ENCODE measurements at regions not wholly inside any gene's neighbourhood (a gene's known extent, or its start where the extent isn't known, plus 50 kb on each side); places are given as distances from the start of the nearest gene placed in this dataset.
"Not testable (repeated sequence)": the region's sequence is repeated elsewhere in the genome, so short reads cannot be mapped to it uniquely, and the experiment has no call there.

DNA sequence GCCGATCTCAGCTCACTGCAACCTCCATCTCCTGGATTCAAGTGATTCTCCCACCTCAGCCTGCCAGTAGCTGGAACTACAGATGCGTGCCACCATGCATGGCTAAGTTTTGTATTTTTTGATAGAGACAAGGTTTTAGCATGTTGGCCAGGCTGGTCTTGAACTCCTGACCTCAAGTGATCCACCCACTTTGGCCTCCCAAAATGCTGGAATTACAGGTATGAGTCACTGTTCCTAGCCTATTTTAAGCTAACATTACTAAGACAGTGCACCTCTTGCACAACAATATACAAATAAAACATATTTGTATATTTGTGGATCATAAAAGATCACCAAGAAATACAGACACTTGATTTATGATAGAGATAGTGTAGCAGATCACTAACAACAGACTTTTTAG is 139.1 kb downstream of the DUSP10 start:
- TF ChIP-seq CTCF (IDR thresholded peaks at IDR 0.05 in 8 of 11, conservative IDR thresholded peaks at IDR 0.05 in 3 of 11) (no peak), POLR2AphosphoS5 (IDR thresholded peaks at IDR 0.05) (no peak), POLR2A (IDR thresholded peaks at IDR 0.05) (no peak)
- DNase-seq: no peak
- WGBS, 5 donors: 85 to 97% (median 92%) methylated on average over 2 of the region's 2 CpGs
- Histone ChIP-seq H3K27ac (no peak overlapping the region), H3K9me3 (no peaks in the 10 kb centered on the region), H3K36me3 (no peaks in the 10 kb centered on the region), H3K27me3 (replicated peaks in 1 of 7) (no peaks in the 10 kb centered on the region), H3K4me3 (no peak overlapping the region), H3K4me1 (no peaks in the 10 kb centered on the region)
- intact Hi-C loops (cut with DNase I; ENCODE audit: low total_unique reads): no loop called here

DNA sequence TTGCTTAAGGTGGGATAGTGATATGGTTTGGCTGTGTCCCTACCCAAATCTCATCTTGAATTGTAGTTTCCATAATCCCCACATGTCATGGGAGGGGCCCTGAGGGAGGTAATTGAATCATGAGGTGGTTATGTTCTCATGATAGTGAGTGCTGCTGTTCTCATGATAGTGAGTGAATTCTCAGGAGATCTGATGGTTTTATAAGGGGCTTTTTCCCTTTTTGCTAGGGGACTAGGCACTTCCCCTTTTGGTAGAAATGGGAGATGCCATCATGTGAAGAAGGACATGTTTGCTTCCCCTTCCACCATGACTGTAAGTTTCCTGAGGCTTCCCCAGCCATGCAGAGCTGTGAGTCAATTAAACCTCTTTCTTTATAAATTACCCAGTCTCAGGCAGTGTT is 137.5 kb downstream of the DUSP10 start:
- H3K27ac ChIP-seq; DNase-seq; H3K9me3 ChIP-seq; intact Hi-C loops (cut with DNase I; ENCODE audit: low total_unique reads); H3K4me3 ChIP-seq; H3K27me3 ChIP-seq (replicated peaks in 1 of 7); H3K4me1 ChIP-seq; H3K36me3 ChIP-seq: not testable (repeated sequence)

GRCh38 chr1:221604948-221605347 is 136.9 kb downstream of the DUSP10 start:
- no peak for DNase-seq
- Histone ChIP-seq H3K4me1 (no peaks in the 10 kb centered on the region), H3K4me3 (no peak overlapping the region), H3K9me3 (no peaks in the 10 kb centered on the region), H3K36me3 (no peaks in the 10 kb centered on the region), H3K27me3 (replicated peaks in 1 of 7) (no peaks in the 10 kb centered on the region), H3K27ac (no peak overlapping the region)
- TF ChIP-seq POLR2A (IDR thresholded peaks at IDR 0.05) (no peak), CTCF (IDR thresholded peaks at IDR 0.05 in 8 of 11, conservative IDR thresholded peaks at IDR 0.05 in 3 of 11) (no peak), POLR2AphosphoS5 (IDR thresholded peaks at IDR 0.05) (no peak)
- intact Hi-C loops (cut with DNase I; ENCODE audit: low total_unique reads): no loop called here

DNA sequence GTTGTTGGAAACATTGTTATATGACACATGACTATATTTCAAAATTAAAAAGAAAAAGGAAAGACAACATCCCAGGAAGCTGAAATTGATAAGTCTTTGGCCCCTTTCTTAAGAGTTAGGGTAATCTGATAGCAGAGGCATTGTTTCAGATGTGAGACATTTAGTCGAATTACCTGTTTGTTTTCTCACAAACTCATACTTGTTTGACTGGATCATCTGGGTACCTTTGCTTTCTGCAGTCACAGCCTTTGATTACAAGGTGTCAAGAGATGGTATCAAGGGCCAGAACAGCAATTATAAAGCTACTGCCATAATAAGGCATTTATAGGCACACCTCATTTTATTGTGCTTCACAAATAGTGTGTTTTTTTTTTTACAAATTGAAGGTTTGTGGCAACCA is 136.3 kb downstream of the DUSP10 start:
- intact Hi-C loops (cut with DNase I; ENCODE audit: low total_unique reads): no loop called here
- WGBS, 5 donors: 89 to 98% (median 91%) methylated on average over 1 of the region's 1 CpG
- no peak overlapping the region for H3K4me3 ChIP-seq
- no peaks in the 10 kb centered on the region for H3K27me3 ChIP-seq (replicated peaks in 1 of 7)
- H3K36me3 ChIP-seq: no peaks in the 10 kb centered on the region
- no peaks in the 10 kb centered on the region for H3K4me1 ChIP-seq
- TF ChIP-seq POLR2A (IDR thresholded peaks at IDR 0.05): no peak
- no peak for TF ChIP-seq POLR2AphosphoS5 (IDR thresholded peaks at IDR 0.05)
- no peak for TF ChIP-seq CTCF (IDR thresholded peaks at IDR 0.05 in 8 of 11, conservative IDR thresholded peaks at IDR 0.05 in 3 of 11)
- DNase-seq: no peak
- H3K9me3 ChIP-seq: no peaks in the 10 kb centered on the region
- H3K27ac ChIP-seq: no peak overlapping the region

DNA sequence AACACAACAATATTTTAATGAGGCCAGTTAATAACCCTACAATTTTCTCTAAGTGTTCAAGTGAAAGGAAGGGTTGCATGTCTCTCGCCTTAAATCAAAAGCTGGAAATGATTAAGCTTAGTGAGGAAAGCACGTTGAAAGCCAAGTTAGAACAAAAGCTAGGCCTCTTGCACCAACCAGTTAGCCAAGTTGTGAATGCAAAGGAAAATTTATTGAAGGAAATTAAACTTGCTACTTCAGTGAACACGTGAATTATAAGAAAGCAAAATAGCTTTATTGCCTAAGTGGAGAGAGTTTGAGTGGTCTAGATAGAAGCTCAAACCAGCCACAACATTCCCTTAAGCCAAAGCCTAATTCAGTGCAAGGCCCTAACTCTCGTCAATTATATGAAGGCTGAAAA is 135.6 kb downstream of the DUSP10 start:
- Histone ChIP-seq H3K4me1 (no peaks in the 10 kb centered on the region), H3K9me3 (no peaks in the 10 kb centered on the region), H3K36me3 (no peaks in the 10 kb centered on the region), H3K27ac (no peak overlapping the region), H3K27me3 (replicated peaks in 1 of 7) (no peaks in the 10 kb centered on the region), H3K4me3 (no peak overlapping the region)
- no peak for TF ChIP-seq CTCF (IDR thresholded peaks at IDR 0.05 in 8 of 11, conservative IDR thresholded peaks at IDR 0.05 in 3 of 11)
- no peak for TF ChIP-seq POLR2A (IDR thresholded peaks at IDR 0.05)
- no peak for TF ChIP-seq POLR2AphosphoS5 (IDR thresholded peaks at IDR 0.05)
- intact Hi-C loops (cut with DNase I; ENCODE audit: low total_unique reads): no loop called here
- no peak for DNase-seq
- 82 to 95% (median 88%) methylated on average over 4 of the region's 4 CpGs for WGBS, 5 donors

All from spleen (tissue), 11 donors.